Neutrophil (primary cell): ENCODE measurements at regions not wholly inside any gene's neighbourhood (a gene's known extent, or its start where the extent isn't known, plus 50 kb on each side); places are given as distances from the start of the nearest gene placed in this dataset.

ENCODE experiments used
- H3K27ac ChIP-seq: fragments of 200-600 bp; sonication (generic); 2 replicates; pipeline ENCODE4 v1.5.1; 2016; ENCODE audit warnings: mild to moderate bottlenecking, moderate library complexity
- H3K27me3 ChIP-seq: fragments of 200-600 bp; sonication (generic); 2 replicates; pipeline ENCODE4 v1.6.0; 2016; ENCODE audit warnings: mild to moderate bottlenecking
- H3K36me3 ChIP-seq: fragments of 200-600 bp; sonication (generic); 2 replicates; pipeline ENCODE4 v1.5.1; 2017
- H3K4me1 ChIP-seq, 2 experiments: fragments of 200-600 bp in 1 of 2; sonication (generic) in 1 of 2; 1 replicate in 1 of 2; 2 replicates in 1 of 2; pipeline versions ENCODE4 v1.5.1 to v1.6.1; 2013 to 2016; ENCODE audit warnings: low read depth in 1 of 2, low read length in 1 of 2, mild to moderate bottlenecking in 1 of 2, moderate library complexity in 1 of 2; ENCODE audit not compliant: control insufficient read depth in 1 of 2, insufficient read depth in 1 of 2
- H3K4me3 ChIP-seq, 2 experiments: fragments of 200-600 bp in 1 of 2; sonication (generic) in 1 of 2; 1 replicate in 1 of 2; 2 replicates in 1 of 2; pipeline ENCODE4 v1.5.1; 2013 to 2016; ENCODE audit warnings: low read depth in 1 of 2, low read length in 1 of 2, mild to moderate bottlenecking in 1 of 2, moderate library complexity in 1 of 2
- H3K9me3 ChIP-seq: fragments of 200-600 bp; sonication (generic); 2 replicates; pipeline ENCODE4 v1.5.1; 2016
- CTCF ChIP-seq: fragments of 200-600 bp; sonication (generic); IDR thresholded peaks from 2 replicates; pipeline ENCODE4 v1.5.1; 2016; ENCODE audit warnings: antibody characterized with exemption

- no peaks in the 10 kb centered on the region for H3K9me3 ChIP-seq
These were observed 55.0 kb downstream of the TMEM30B start for GRCh38 chr14:61226015-61226654.

GRCh38 chr14:61225344-61225743 is 55.8 kb downstream of the TMEM30B start:
- Histone ChIP-seq H3K36me3 (no peaks in the 10 kb centered on the region), H3K4me3 (no peak overlapping the region), H3K27me3 (peaks cover 74% of the 10 kb centered on the region), H3K9me3 (no peaks in the 10 kb centered on the region), H3K4me1 (no peaks in the 10 kb centered on the region), H3K27ac (no peak overlapping the region)
- no peak for TF ChIP-seq CTCF

More at GRCh38 chr14:61226015-61226654, 55.0 kb downstream of the TMEM30B start:
- TF ChIP-seq CTCF, result no peak
- Histone ChIP-seq H3K4me3 (no peak overlapping the region), H3K27ac (no peak overlapping the region), H3K36me3 (no peaks in the 10 kb centered on the region), H3K27me3 (peaks cover 76% of the 10 kb centered on the region), H3K4me1 (no peaks in the 10 kb centered on the region)

- Histone ChIP-seq H3K36me3 (no peaks in the 10 kb centered on the region), H3K9me3 (no peaks in the 10 kb centered on the region), H3K27me3 (peaks cover 79% of the 10 kb centered on the region), H3K27ac (no peak overlapping the region), H3K4me1 (no peaks in the 10 kb centered on the region), H3K4me3 (no peak overlapping the region)
- TF ChIP-seq CTCF, result no peak
These were observed 57.6 kb downstream of the TMEM30B start for GRCh38 chr14:61223552-61223951.

- Histone ChIP-seq H3K27me3 (peaks cover 91% of the 10 kb centered on the region), H3K4me1 (no peaks in the 10 kb centered on the region), H3K27ac (no peak overlapping the region), H3K4me3 (no peak overlapping the region), H3K36me3 (no peaks in the 10 kb centered on the region), H3K9me3 (no peaks in the 10 kb centered on the region)
- TF ChIP-seq CTCF, result no peak
These were observed 58.8 kb downstream of the TMEM30B start for GRCh38 chr14:61222388-61222787.

- Histone ChIP-seq H3K27ac (no peak overlapping the region), H3K4me3 (no peak overlapping the region)
- no peak for TF ChIP-seq CTCF
These were observed 59.2 kb downstream of the TMEM30B start for GRCh38 chr14:61221906-61222305.

More at GRCh38 chr14:61221906-61222305, 59.2 kb downstream of the TMEM30B start:
- no peaks in the 10 kb centered on the region for H3K4me1 ChIP-seq
- H3K9me3 ChIP-seq, result no peaks in the 10 kb centered on the region
- peaks cover 88% of the 10 kb centered on the region for H3K27me3 ChIP-seq
- no peaks in the 10 kb centered on the region for H3K36me3 ChIP-seq
